Jurkat, Clone E6-1 (cell line): ENCODE measurements at regions not wholly inside any gene's neighbourhood (a gene's known extent, or its start where the extent isn't known, plus 50 kb on each side); places are given as distances from the start of the nearest gene placed in this dataset.

ENCODE experiments used
- DNase-seq: peaks from one replicate; pipeline ENCODE4 v3.0.0-alpha.2; 2011; ENCODE audit warnings: low read depth, low spot score
- H3K4me3 ChIP-seq: 2 replicates; pipeline ENCODE4 v1.5.1; 2011; ENCODE audit warnings: mild to moderate bottlenecking, low read length, control low read depth, moderate library complexity

- DNase-seq, result no peak
- H3K4me3 ChIP-seq, result no peak overlapping the region
Measured at GRCh38 chr7:46566097-46566774, 645.2 kb upstream of the IGFBP3 start.

- no peak for DNase-seq
- H3K4me3 ChIP-seq, result no peak overlapping the region
Measured at GRCh38 chr7:46565253-46566096, 644.4 kb upstream of the IGFBP3 start.

- H3K4me3 ChIP-seq, result no peak overlapping the region
- DNase-seq, result no peak
Measured at GRCh38 chr7:46559194-46559832, 638.2 kb upstream of the IGFBP3 start.

- DNase-seq, result no peak
- H3K4me3 ChIP-seq, result no peak overlapping the region
Measured at GRCh38 chr7:46558482-46559193, 637.6 kb upstream of the IGFBP3 start.

GRCh38 chr7:46557781-46558180, 636.7 kb upstream of the IGFBP3 start:
- no peak overlapping the region for H3K4me3 ChIP-seq
- no peak for DNase-seq

- no peak overlapping the region for H3K4me3 ChIP-seq
- DNase-seq, result no peak
Measured at GRCh38 chr7:46557295-46557711, 636.2 kb upstream of the IGFBP3 start.

GRCh38 chr7:46554688-46555422, 633.8 kb upstream of the IGFBP3 start:
- no peak for DNase-seq
- no peak overlapping the region for H3K4me3 ChIP-seq

DNA sequence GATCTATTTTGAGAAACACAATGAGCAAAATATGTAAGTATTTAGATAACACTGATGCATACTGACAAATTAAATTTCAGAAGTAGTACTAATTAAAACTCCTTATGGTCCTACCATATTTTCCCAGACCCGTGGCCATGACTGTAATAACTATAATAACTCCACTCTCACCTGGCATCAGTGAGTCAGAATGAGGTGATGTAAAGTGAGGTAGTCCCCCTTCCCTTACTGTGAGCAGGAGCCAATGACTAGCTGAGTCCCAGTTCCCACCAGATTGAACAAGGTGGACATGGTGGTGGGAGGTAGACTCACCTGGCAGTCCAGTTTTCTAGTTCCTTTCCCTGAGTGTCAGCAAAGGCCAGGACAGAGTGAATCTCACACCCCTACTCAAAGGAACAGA, 630.5 kb upstream of the IGFBP3 start:
- no peak for DNase-seq
- no peak overlapping the region for H3K4me3 ChIP-seq

DNA sequence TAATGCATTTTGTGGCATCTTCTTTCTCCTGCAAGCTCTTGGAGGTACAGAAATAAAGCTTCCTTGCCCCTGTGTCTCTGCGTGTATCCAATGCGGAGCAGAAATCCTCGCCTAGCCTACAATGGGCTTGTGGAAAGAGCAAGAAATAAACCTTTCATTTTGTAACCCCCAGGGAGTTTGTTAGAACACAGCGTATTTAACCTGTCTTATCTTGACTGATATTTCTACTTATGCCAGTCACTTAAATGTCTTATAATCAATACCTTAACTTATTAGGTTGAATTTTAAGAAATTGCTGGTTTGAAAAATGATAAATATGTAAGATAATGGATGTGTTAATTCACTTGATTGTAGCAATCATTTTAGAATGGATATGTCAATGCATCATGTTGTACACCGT, 629.8 kb upstream of the IGFBP3 start:
- DNase-seq, result no peak
- H3K4me3 ChIP-seq, result no peak overlapping the region

- H3K4me3 ChIP-seq, result no peak overlapping the region
- no peak for DNase-seq
Measured at GRCh38 chr7:46549892-46550639, 629.0 kb upstream of the IGFBP3 start.

DNA sequence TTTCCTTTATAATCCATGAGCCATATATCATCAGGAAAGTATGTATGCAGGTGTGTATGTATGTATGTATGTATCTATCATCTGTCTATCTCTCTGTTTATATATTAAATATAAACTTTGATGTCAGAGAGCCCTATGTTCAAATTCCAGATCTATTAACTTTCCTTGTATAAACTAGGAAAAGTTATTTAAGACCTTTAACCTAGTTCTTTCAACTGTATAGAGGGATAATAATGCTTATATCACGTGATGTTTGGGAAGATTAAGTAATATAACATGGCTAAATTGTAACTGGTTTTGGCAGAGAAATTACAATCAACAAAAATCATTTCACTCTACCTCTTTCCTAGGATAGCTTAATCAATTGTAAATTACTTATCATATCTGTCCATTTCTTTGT, 628.3 kb upstream of the IGFBP3 start:
- no peak for DNase-seq
- no peak overlapping the region for H3K4me3 ChIP-seq

DNA sequence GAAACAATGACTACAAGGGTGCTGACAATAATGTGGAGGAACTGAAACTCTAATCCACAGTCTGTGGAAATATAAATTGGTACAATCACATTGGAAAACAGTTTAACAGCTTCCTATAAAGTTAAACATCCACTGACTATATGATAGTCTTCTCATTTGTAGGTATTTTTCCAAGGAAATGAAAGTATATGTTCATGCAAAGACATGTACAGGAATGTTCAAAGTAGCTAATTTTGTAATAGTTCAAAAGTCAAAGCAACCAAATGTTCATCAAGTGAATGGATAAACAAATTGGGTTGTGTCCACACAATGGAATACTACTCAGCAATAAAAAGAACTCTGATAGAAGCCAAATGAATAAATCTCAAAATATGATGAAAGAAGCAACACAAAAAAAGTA, 626.0 kb upstream of the IGFBP3 start:
- no peak overlapping the region for H3K4me3 ChIP-seq
- DNase-seq, result no peak

DNA sequence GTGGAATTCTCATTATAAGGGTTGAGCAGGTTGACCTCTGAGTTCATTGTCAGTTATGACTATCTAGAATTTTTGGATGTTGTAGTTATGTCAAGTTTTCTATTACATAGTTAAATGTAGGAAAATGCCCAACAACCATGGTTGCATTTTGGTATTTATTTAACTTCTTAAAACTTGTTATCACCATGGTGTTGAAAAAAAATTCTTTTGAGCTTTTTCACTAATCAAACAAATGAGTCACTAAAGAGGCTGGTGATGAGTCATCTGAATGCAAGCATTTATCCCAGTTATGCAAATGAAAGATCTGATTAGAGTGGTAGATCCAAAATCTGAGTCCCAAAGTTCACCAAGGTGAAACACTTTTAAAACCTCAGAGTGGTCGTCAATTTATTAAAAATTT, 624.7 kb upstream of the IGFBP3 start:
- no peak for DNase-seq
- H3K4me3 ChIP-seq, result no peak overlapping the region

- H3K4me3 ChIP-seq, result no peak overlapping the region
- no peak for DNase-seq
Measured at GRCh38 chr7:46544396-46545008, 623.4 kb upstream of the IGFBP3 start.

GRCh38 chr7:46542076-46542475, 621.0 kb upstream of the IGFBP3 start:
- no peak overlapping the region for H3K4me3 ChIP-seq
- no peak for DNase-seq

DNA sequence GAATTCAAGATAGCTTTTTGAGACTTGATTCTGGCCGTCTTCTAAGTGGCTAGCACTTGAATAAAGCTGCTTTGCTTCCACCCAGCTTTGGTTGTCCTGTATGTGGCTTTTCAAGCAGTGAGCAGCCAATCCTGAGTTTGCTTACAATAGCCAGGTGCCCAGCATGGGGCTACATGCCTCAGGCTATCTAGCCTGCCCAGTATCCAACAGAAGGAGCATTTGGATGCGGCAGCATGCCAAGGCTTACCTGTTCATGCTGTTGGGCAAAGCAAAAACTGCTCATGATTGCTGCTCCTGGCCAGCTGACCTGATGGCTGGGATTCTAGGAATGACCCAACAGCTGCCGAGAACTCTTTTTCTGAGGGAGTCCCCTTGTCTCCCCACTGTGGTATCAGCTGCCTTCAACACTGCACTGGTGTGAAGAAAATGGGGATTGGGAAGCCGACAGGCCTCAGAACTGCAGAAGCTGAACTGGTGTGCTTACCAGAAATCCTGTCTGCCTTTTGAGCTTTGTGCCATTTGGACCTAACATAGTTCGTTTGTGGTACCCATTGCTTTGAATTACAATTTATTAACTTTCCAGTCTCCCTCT, 618.9 kb upstream of the IGFBP3 start:
- DNase-seq, result no peak

GRCh38 chr7:46537191-46537905, 616.3 kb upstream of the IGFBP3 start:
- DNase-seq, result no peak
- H3K4me3 ChIP-seq, result no peak overlapping the region

More for the DNA sequence above, 618.9 kb upstream of the IGFBP3 start:
- H3K4me3 ChIP-seq, result no peak overlapping the region
